ENCODE measurements at regions not wholly inside any gene's neighbourhood (a gene's known extent, or its start where the extent isn't known, plus 50 kb on each side); places are given as distances from the start of the nearest gene placed in this dataset.

DNA sequence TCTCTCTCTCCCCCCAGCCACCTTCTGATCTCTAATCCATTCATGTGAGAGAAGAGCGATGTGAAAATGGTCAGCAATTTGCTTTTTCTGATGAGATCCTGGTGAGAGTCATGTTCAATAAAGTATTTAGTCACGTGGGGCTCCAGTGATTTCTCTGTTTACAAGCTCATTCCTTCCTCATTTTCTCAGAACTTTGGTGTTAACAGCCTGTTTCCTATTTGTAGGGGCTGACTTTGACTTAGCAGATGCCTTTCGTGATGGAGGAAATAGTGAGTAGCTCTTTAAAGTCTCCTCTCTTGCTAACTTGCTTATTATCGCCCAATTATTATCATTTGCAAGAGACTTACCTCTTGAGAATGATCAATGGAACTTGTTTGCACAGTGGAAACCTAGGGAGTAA is 72.6 kb upstream of the CD99 start:
- Mint-ChIP-seq H3K4me3 (no peak overlapping the region), H3K9me3 (no peaks in the 10 kb centered on the region), H3K36me3 (peaks cover 78% of the 10 kb centered on the region), H3K27ac (no peak overlapping the region), H3K4me1 (peaks cover 18% of the 10 kb centered on the region), H3K27me3 (ENCODE audit: low read depth) (no peaks in the 10 kb centered on the region)
- no peak for DNase-seq (ENCODE audit: low spot score)
- POLR2A ChIA-PET: no interaction called here
- CTCF ChIA-PET: no interaction called here
- ATAC-seq: no peak
- TF ChIP-seq, protein P1, sequence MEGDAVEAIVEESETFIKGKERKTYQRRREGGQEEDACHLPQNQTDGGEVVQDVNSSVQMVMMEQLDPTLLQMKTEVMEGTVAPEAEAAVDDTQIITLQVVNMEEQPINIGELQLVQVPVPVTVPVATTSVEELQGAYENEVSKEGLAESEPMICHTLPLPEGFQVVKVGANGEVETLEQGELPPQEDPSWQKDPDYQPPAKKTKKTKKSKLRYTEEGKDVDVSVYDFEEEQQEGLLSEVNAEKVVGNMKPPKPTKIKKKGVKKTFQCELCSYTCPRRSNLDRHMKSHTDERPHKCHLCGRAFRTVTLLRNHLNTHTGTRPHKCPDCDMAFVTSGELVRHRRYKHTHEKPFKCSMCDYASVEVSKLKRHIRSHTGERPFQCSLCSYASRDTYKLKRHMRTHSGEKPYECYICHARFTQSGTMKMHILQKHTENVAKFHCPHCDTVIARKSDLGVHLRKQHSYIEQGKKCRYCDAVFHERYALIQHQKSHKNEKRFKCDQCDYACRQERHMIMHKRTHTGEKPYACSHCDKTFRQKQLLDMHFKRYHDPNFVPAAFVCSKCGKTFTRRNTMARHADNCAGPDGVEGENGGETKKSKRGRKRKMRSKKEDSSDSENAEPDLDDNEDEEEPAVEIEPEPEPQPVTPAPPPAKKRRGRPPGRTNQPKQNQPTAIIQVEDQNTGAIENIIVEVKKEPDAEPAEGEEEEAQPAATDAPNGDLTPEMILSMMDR (IDR thresholded peaks at IDR 0.05): no peak
- TF ChIP-seq IRF2 (CRISPR knock-in tag; IDR thresholded peaks at IDR 0.05; ENCODE audit: borderline replicate concordance, low read depth): no peak
- no peak for TF ChIP-seq ATF1 (CRISPR knock-in tag; IDR thresholded peaks at IDR 0.05)
- TF ChIP-seq ATF2 (CRISPR knock-in tag; IDR thresholded peaks at IDR 0.05; ENCODE audit: borderline replicate concordance, low read depth): no peak
- no peak for TF ChIP-seq ESRRA (CRISPR knock-in tag; IDR thresholded peaks at IDR 0.05; ENCODE audit: borderline replicate concordance)
- no peak for TF ChIP-seq MXD4 (CRISPR knock-in tag; IDR thresholded peaks at IDR 0.05; ENCODE audit: borderline replicate concordance)
- no peak for TF ChIP-seq TEAD1 (CRISPR knock-in tag; IDR thresholded peaks at IDR 0.05)
- no peak for TF ChIP-seq MLX (CRISPR knock-in tag; IDR thresholded peaks at IDR 0.05)
- no peak for TF ChIP-seq MYBL2 (CRISPR knock-in tag; IDR thresholded peaks at IDR 0.05)
- TF ChIP-seq MAX (CRISPR knock-in tag; IDR thresholded peaks at IDR 0.05): no peak

GRCh38 chrX:2614911-2615310 is 76.2 kb upstream of the CD99 start:
- Mint-ChIP-seq H3K36me3 (peaks cover 75% of the 10 kb centered on the region), H3K27ac (peak overlapping the region; percentile 97), H3K4me1 (peaks cover 22% of the 10 kb centered on the region), H3K27me3 (ENCODE audit: low read depth) (no peaks in the 10 kb centered on the region), H3K4me3 (no peak overlapping the region), H3K9me3 (no peaks in the 10 kb centered on the region)
- no peak for TF ChIP-seq HMGA2 (CRISPR knock-in tag; IDR thresholded peaks at IDR 0.05)
- TF ChIP-seq ZSCAN18 (CRISPR knock-in tag; IDR thresholded peaks at IDR 0.05): no peak
- TF ChIP-seq ZNF671 (CRISPR knock-in tag; IDR thresholded peaks at IDR 0.05): no peak
- no peak for TF ChIP-seq ZNF121 (CRISPR knock-in tag; IDR thresholded peaks at IDR 0.05)
- TF ChIP-seq, protein P2, sequence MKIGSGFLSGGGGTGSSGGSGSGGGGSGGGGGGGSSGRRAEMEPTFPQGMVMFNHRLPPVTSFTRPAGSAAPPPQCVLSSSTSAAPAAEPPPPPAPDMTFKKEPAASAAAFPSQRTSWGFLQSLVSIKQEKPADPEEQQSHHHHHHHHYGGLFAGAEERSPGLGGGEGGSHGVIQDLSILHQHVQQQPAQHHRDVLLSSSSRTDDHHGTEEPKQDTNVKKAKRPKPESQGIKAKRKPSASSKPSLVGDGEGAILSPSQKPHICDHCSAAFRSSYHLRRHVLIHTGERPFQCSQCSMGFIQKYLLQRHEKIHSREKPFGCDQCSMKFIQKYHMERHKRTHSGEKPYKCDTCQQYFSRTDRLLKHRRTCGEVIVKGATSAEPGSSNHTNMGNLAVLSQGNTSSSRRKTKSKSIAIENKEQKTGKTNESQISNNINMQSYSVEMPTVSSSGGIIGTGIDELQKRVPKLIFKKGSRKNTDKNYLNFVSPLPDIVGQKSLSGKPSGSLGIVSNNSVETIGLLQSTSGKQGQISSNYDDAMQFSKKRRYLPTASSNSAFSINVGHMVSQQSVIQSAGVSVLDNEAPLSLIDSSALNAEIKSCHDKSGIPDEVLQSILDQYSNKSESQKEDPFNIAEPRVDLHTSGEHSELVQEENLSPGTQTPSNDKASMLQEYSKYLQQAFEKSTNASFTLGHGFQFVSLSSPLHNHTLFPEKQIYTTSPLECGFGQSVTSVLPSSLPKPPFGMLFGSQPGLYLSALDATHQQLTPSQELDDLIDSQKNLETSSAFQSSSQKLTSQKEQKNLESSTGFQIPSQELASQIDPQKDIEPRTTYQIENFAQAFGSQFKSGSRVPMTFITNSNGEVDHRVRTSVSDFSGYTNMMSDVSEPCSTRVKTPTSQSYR (CRISPR knock-in tag; IDR thresholded peaks at IDR 0.05): no peak
- no peak for TF ChIP-seq GTF2I (CRISPR knock-in tag; conservative IDR thresholded peaks at IDR 0.05)
- TF ChIP-seq, protein P3, sequence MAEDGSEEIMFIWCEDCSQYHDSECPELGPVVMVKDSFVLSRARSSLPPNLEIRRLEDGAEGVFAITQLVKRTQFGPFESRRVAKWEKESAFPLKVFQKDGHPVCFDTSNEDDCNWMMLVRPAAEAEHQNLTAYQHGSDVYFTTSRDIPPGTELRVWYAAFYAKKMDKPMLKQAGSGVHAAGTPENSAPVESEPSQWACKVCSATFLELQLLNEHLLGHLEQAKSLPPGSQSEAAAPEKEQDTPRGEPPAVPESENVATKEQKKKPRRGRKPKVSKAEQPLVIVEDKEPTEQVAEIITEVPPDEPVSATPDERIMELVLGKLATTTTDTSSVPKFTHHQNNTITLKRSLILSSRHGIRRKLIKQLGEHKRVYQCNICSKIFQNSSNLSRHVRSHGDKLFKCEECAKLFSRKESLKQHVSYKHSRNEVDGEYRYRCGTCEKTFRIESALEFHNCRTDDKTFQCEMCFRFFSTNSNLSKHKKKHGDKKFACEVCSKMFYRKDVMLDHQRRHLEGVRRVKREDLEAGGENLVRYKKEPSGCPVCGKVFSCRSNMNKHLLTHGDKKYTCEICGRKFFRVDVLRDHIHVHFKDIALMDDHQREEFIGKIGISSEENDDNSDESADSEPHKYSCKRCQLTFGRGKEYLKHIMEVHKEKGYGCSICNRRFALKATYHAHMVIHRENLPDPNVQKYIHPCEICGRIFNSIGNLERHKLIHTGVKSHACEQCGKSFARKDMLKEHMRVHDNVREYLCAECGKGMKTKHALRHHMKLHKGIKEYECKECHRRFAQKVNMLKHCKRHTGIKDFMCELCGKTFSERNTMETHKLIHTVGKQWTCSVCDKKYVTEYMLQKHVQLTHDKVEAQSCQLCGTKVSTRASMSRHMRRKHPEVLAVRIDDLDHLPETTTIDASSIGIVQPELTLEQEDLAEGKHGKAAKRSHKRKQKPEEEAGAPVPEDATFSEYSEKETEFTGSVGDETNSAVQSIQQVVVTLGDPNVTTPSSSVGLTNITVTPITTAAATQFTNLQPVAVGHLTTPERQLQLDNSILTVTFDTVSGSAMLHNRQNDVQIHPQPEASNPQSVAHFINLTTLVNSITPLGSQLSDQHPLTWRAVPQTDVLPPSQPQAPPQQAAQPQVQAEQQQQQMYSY (CRISPR knock-in tag; IDR thresholded peaks at IDR 0.05): no peak
- TF ChIP-seq ZNF263 (CRISPR knock-in tag; IDR thresholded peaks at IDR 0.05; ENCODE audit: low read depth): no peak
- CTCF ChIA-PET: no interaction called here
- POLR2A ChIA-PET: no interaction called here
- ATAC-seq (peak; percentile 75), DNase-seq (ENCODE audit: low spot score) (no peak)

Data from WTC11 (cell line).